SU-DHL-6 (cell line): ENCODE measurements at regions not wholly inside any gene's neighbourhood (a gene's known extent, or its start where the extent isn't known, plus 50 kb on each side); places are given as distances from the start of the nearest gene placed in this dataset.

Experiments
- H2AFZ ChIP-seq: fragments of 200-600 bp; sonication (generic); 2 replicates; pipeline ENCODE4 v1.6.1; 2014; ENCODE audit warnings: low read depth, mild to moderate bottlenecking, moderate library complexity, mixed read lengths, antibody characterized with exemption, low read length; ENCODE audit not compliant: severe bottlenecking
- H3F3A ChIP-seq: fragments of 200-600 bp; shearing (Covaris generic); 2 replicates; pipeline ENCODE4 v1.6.0; 2016; ENCODE audit warnings: antibody characterized with exemption, mild to moderate bottlenecking; ENCODE audit not compliant: insufficient read depth
- H3K27ac ChIP-seq: fragments of 200-600 bp; sonication (generic); 2 replicates; pipeline ENCODE4 v1.5.1; 2016; ENCODE audit warnings: low read depth, mild to moderate bottlenecking, low read length, moderate library complexity, mixed read lengths
- H3K27me3 ChIP-seq: fragments of 200-600 bp; sonication (generic), shearing (Covaris generic); 2 replicates; pipeline ENCODE4 v1.6.0; 2014; ENCODE audit warnings: mild to moderate bottlenecking, low read length
- H3K36me3 ChIP-seq: fragments of 200-600 bp; sonication (generic); 2 replicates; pipeline ENCODE4 v1.6.1; 2014; ENCODE audit warnings: mild to moderate bottlenecking, low read length, mixed read lengths
- H3K4me2 ChIP-seq: fragments of 300-600, 200-600 bp; shearing (Covaris generic), sonication (generic); 2 replicates; pipeline ENCODE4 v1.6.0; 2014; ENCODE audit warnings: low read length, low read depth, mild to moderate bottlenecking; ENCODE audit not compliant: poor library complexity, severe bottlenecking
- H3K4me3 ChIP-seq: fragments of 200-600 bp; sonication (generic); 2 replicates; pipeline ENCODE4 v1.5.1; 2014; ENCODE audit warnings: antibody characterized with exemption, low read length, mild to moderate bottlenecking, mixed read lengths; ENCODE audit not compliant: insufficient read depth, poor library complexity, severe bottlenecking
- H3K79me2 ChIP-seq: fragments of 200-600 bp; sonication (generic); 2 replicates; pipeline ENCODE4 v1.6.1; 2014; ENCODE audit warnings: mild to moderate bottlenecking, low read length, moderate library complexity; ENCODE audit not compliant: insufficient read depth
- H3K9ac ChIP-seq: fragments of 200-600 bp; sonication (generic); 2 replicates; pipeline ENCODE4 v1.7.0; 2014; ENCODE audit warnings: mild to moderate bottlenecking, low read length
- H3K9me2 ChIP-seq: fragments of 200-600 bp; sonication (generic); replicated peaks from 2 replicates; pipeline ENCODE4 v1.6.1; 2014; ENCODE audit warnings: low read length; ENCODE audit not compliant: insufficient read depth
- H3K9me3 ChIP-seq: fragments of 200-600 bp; sonication (generic); 2 replicates; pipeline ENCODE4 v1.6.1; 2014; ENCODE audit warnings: low read length, mixed read lengths; ENCODE audit not compliant: insufficient read depth
- H4K20me1 ChIP-seq: fragments of 200-600 bp; sonication (generic); 2 replicates; pipeline ENCODE4 v1.6.1; 2014; ENCODE audit warnings: low read depth, mild to moderate bottlenecking, antibody characterized with exemption, low read length, moderate library complexity, mixed read lengths
- CTCF ChIP-seq: fragments of 200-600 bp; sonication (generic); IDR thresholded peaks from one replicate; pipeline ENCODE4 v1.5.1; 2017; ENCODE audit warnings: antibody characterized with exemption, mild to moderate bottlenecking, low read length, moderate library complexity; ENCODE audit not compliant: insufficient read depth, poor library complexity, severe bottlenecking
- EZH2phosphoT487 ChIP-seq: fragments of 200-600 bp; sonication (generic), shearing (Covaris generic); conservative IDR thresholded peaks from 2 replicates; pipeline ENCODE4 v1.6.1; 2018; ENCODE audit warnings: mild to moderate bottlenecking, antibody characterized with exemption, low read length, moderate library complexity, mixed read lengths

DNA sequence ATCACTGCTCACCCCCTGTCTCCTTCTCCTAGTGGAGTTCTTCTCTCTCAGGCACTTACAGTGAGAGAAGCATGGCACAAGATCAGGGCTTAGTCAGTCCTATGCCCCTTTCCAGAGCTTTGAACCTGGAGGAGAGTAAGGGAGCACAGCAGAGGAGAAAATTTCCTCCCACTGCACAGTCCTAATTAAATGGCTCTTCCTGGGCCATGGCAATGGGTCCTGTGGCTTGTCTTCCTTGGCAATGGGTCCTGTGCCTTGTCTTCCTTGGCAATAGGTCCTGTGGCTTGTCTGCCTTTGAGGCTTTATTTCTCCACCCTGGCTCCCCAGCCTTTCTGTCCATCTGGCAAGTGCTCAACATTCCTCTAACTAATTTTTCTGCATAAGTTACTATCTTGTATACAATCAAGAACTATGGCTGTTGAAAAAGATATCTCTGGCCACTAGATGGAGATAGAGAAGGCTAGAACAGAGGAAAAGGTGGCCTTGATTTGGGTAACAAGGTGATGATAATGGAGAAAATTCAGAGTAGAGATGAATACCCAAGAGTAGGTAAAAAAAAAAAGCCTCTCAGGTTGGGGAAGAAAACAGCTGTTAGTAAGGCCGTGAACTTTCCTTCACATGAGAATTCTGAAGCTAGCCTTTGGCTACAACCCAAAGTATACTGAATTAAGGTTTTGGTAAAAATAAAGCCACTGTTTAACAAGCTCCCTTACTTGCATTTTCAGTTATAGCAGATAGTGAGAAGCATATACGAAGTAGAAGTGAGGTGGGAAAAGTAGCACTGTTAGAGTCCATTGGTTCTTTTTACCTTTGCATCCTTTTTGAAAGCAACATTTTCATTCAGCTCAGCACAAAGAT lies 504.9 kb downstream of the DOK5 start:
- no peak overlapping the region for H2AFZ ChIP-seq
- no peak overlapping the region for H3K4me3 ChIP-seq
- H3K9me3 ChIP-seq = no peaks in the 10 kb centered on the region
- no peaks in the 10 kb centered on the region for H3K36me3 ChIP-seq
- no peak overlapping the region for H3K9ac ChIP-seq
- H3K9me2 ChIP-seq = no peaks in the 10 kb centered on the region
- H3K4me2 ChIP-seq = no peak overlapping the region
- no peaks in the 10 kb centered on the region for H3K79me2 ChIP-seq
- no peak for TF ChIP-seq EZH2phosphoT487
- peak; percentile 54 for TF ChIP-seq CTCF
- no peaks in the 10 kb centered on the region for H4K20me1 ChIP-seq
- no peaks in the 10 kb centered on the region for H3F3A ChIP-seq
- no peak overlapping the region for H3K27ac ChIP-seq
- no peaks in the 10 kb centered on the region for H3K27me3 ChIP-seq

DNA sequence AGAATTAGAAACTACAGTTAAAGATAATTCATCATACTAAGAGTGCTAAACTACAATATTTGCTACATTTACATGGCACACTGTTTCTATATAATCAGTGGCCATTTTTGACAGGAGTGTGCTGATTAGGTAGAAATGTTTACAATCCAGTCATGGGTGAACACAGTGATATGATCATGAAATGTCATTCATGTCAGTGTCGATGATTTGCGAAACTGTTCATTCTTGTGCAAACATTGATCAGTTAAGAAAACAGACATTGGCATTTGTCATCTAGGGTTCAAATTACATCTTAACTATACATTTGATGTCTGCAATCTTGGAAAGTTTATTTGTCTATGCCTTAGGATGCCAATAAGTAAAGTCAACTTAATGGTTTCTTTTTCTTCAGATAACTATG lies 474.9 kb downstream of the DOK5 start:
- Histone ChIP-seq H3K36me3 (no peaks in the 10 kb centered on the region), H3K79me2 (no peaks in the 10 kb centered on the region), H3K9me2 (no peaks in the 10 kb centered on the region), H3K9ac (no peak overlapping the region), H3F3A (no peaks in the 10 kb centered on the region), H3K4me3 (no peak overlapping the region), H4K20me1 (no peaks in the 10 kb centered on the region), H3K4me2 (no peak overlapping the region), H2AFZ (no peak overlapping the region), H3K27me3 (no peaks in the 10 kb centered on the region), H3K9me3 (no peaks in the 10 kb centered on the region), H3K27ac (no peak overlapping the region)
- TF ChIP-seq CTCF = no peak
- TF ChIP-seq EZH2phosphoT487 = no peak

DNA sequence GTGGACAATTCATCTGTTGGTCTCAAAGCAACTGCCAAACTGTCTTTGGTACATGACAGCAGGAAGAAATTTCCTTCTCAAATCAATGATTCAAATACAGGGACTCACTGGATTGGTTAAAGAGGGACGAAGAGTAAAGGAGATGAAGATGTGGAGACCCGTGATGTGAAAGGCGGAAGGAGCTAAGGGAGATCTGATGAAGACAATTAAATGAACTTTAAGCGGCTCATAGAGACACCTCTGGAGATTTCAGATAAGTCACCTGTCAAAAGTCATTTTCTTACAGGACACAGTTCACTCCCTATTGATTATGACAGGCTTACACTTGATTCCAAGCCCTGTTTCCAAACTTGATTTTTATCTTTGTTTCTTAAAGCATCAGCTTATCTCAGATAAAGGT lies 466.3 kb downstream of the DOK5 start:
- Histone ChIP-seq H3K36me3 (no peaks in the 10 kb centered on the region), H3F3A (no peaks in the 10 kb centered on the region), H3K79me2 (no peaks in the 10 kb centered on the region), H3K9ac (no peak overlapping the region), H3K9me3 (no peaks in the 10 kb centered on the region), H3K9me2 (no peaks in the 10 kb centered on the region), H4K20me1 (no peaks in the 10 kb centered on the region), H3K27ac (no peak overlapping the region), H2AFZ (no peak overlapping the region), H3K4me2 (no peak overlapping the region), H3K27me3 (no peaks in the 10 kb centered on the region), H3K4me3 (no peak overlapping the region)
- no peak for TF ChIP-seq CTCF
- TF ChIP-seq EZH2phosphoT487 = no peak
